ENCODE measurements at regions not wholly inside any gene's neighbourhood (a gene's known extent, or its start where the extent isn't known, plus 50 kb on each side); places are given as distances from the start of the nearest gene placed in this dataset.

DNA sequence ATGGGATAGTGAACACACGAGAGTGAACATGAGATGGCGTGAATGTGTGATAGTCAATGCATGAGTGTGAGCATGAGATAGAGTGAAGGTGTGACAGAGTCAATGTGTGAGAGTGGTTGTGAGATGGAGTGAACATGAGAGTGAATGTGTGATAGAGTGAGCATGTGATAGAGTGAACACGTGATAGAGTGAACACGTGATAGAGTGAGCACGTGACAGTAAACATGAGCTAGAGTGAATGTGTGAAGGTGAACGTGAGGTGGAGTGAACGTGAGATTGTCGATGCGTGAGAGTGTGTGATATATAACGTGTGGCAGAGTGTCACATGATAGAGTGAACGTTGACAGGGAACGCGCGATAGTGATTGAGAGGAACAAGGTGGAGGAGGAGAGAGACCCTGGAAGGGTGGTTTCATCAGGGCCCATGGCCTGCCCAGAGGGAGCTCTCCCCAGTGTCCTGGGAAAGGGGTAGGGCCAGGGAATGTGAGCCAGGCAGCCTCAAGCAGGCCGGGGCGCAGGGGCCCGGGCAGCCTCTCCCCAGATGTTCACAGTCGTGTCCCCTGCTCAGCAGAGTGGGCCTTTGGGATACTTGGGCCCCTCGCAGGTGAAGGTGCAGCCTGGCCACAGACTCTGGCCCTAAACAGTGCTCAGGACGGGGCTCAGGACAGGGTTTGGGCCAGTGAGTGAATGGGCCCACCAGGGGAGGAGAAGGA lies 516.9 kb downstream of the EIPR1 start:
- TF ChIP-seq POLR2AphosphoS5 (IDR thresholded peaks at IDR 0.05) (no peak), CTCF (IDR thresholded peaks at IDR 0.05) (no peak), POLR2A (IDR thresholded peaks at IDR 0.05) (no peak), EP300 (IDR thresholded peaks at IDR 0.05) (no peak)
- H3K9me3 ChIP-seq = no peaks in the 10 kb centered on the region
- H3K4me3 ChIP-seq = no peak overlapping the region
- no peaks in the 10 kb centered on the region for H3K36me3 ChIP-seq
- H3K27ac ChIP-seq = no peak overlapping the region
- no peaks in the 10 kb centered on the region for H3K27me3 ChIP-seq
- 91% methylated on average over 20 of the region's 20 CpGs for WGBS
- H3K4me1 ChIP-seq = no peaks in the 10 kb centered on the region
- DNase-seq (ENCODE audit: low spot score in 2 of 2) = no peak

GRCh38 chr2:2859732-2860131 lies 517.9 kb downstream of the EIPR1 start:
- WGBS = 91% methylated on average over 9 of the region's 9 CpGs
- no peak overlapping the region for H3K4me3 ChIP-seq
- H3K27ac ChIP-seq = no peak overlapping the region
- no peaks in the 10 kb centered on the region for H3K36me3 ChIP-seq
- TF ChIP-seq EP300 (IDR thresholded peaks at IDR 0.05) (no peak), CTCF (IDR thresholded peaks at IDR 0.05) (no peak), POLR2AphosphoS5 (IDR thresholded peaks at IDR 0.05) (no peak), POLR2A (IDR thresholded peaks at IDR 0.05) (no peak)
- DNase-seq (ENCODE audit: low spot score in 2 of 2) = no peak
- H3K9me3 ChIP-seq = no peaks in the 10 kb centered on the region
- H3K4me1 ChIP-seq = no peaks in the 10 kb centered on the region
- no peaks in the 10 kb centered on the region for H3K27me3 ChIP-seq

DNA sequence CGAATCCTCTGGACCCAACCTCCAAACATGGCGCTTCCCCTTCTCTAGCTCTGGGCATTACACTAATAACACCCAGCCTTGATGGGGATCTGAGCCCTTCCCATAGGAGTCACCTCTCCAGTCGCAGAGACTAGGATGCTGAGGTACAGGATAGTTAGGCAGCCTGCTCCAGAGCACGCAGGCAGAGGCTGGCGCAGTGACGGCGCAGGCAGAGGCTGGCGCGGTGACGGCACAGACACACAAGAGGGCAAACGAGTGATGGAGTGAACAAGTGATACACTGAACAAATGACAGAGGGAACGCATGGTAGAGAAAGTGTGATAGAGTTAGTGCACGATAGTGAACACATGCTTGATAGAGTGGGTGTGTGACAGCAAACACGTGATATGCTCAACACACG lies 518.5 kb downstream of the EIPR1 start:
- no peak for DNase-seq (ENCODE audit: low spot score in 2 of 2)
- WGBS = 97% methylated on average over 15 of the region's 15 CpGs

GRCh38 chr2:2856723-2857415 lies 520.7 kb downstream of the EIPR1 start:
- H3K4me3 ChIP-seq = no peak overlapping the region
- DNase-seq (ENCODE audit: low spot score in 2 of 2) = no peak
- H3K36me3 ChIP-seq = no peaks in the 10 kb centered on the region
- 78% methylated on average over 3 of the region's 3 CpGs for WGBS
- H3K27me3 ChIP-seq = no peaks in the 10 kb centered on the region
- H3K4me1 ChIP-seq = no peaks in the 10 kb centered on the region
- no peak for TF ChIP-seq CTCF (IDR thresholded peaks at IDR 0.05)
- no peak for TF ChIP-seq POLR2A (IDR thresholded peaks at IDR 0.05)
- TF ChIP-seq POLR2AphosphoS5 (IDR thresholded peaks at IDR 0.05) = no peak
- no peak for TF ChIP-seq EP300 (IDR thresholded peaks at IDR 0.05)
- H3K9me3 ChIP-seq = no peaks in the 10 kb centered on the region
- no peak overlapping the region for H3K27ac ChIP-seq

More for the DNA sequence above, 518.5 kb downstream of the EIPR1 start:
- Histone ChIP-seq H3K4me3 (no peak overlapping the region), H3K27ac (no peak overlapping the region), H3K27me3 (no peaks in the 10 kb centered on the region), H3K36me3 (no peaks in the 10 kb centered on the region), H3K9me3 (no peaks in the 10 kb centered on the region), H3K4me1 (no peaks in the 10 kb centered on the region)
- TF ChIP-seq POLR2AphosphoS5 (IDR thresholded peaks at IDR 0.05) = no peak
- no peak for TF ChIP-seq EP300 (IDR thresholded peaks at IDR 0.05)
- TF ChIP-seq CTCF (IDR thresholded peaks at IDR 0.05) = no peak
- TF ChIP-seq POLR2A (IDR thresholded peaks at IDR 0.05) = no peak

- no peak for DNase-seq (ENCODE audit: low spot score in 2 of 2)
- 86% methylated on average over 5 of the region's 5 CpGs for WGBS
- Histone ChIP-seq H3K9me3 (no peaks in the 10 kb centered on the region), H3K27me3 (no peaks in the 10 kb centered on the region), H3K36me3 (no peaks in the 10 kb centered on the region), H3K4me1 (no peaks in the 10 kb centered on the region), H3K4me3 (no peak overlapping the region), H3K27ac (no peak overlapping the region)
- TF ChIP-seq CTCF (IDR thresholded peaks at IDR 0.05) (no peak), EP300 (IDR thresholded peaks at IDR 0.05) (no peak), POLR2AphosphoS5 (IDR thresholded peaks at IDR 0.05) (no peak), POLR2A (IDR thresholded peaks at IDR 0.05) (no peak)
Measured at GRCh38 chr2:2855297-2855696, 522.3 kb downstream of the EIPR1 start.

Data from suprapubic skin (tissue), 4 donors.